ENCODE measurements at regions not wholly inside any gene's neighbourhood (a gene's known extent, or its start where the extent isn't known, plus 50 kb on each side); places are given as distances from the start of the nearest gene placed in this dataset.
"Not testable (repeated sequence)": the region's sequence is repeated elsewhere in the genome, so short reads cannot be mapped to it uniquely, and the experiment has no call there.

DNA sequence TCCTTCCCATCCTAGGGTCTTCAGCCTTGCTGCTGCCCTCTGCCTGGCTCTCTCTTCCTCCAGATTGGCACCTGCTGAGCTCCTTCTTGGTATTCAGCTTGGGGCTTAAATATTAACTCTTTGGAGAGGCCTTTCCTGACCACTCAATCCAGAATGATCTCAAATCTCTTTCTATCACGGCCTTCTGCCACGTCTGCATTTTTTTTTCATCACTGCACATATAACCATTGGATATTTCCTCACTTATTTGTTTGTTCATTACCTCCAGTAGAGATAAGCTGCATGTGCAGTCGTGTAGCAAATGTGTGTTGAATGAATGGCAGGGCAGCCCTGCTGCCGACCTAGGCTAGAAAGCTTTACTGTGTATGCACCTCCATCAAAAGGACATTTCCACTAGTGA lies 51.6 kb upstream of the MPP7 start:
- DNase-seq (ENCODE audit: extremely low read depth in 1 of 11, low read depth in 9 of 11, low spot score in 4 of 11) = no peak

GRCh38 chr10:28355376-28355775 lies 52.5 kb upstream of the MPP7 start:
- no peak for DNase-seq (ENCODE audit: extremely low read depth in 1 of 11, low read depth in 9 of 11, low spot score in 4 of 11)

DNA sequence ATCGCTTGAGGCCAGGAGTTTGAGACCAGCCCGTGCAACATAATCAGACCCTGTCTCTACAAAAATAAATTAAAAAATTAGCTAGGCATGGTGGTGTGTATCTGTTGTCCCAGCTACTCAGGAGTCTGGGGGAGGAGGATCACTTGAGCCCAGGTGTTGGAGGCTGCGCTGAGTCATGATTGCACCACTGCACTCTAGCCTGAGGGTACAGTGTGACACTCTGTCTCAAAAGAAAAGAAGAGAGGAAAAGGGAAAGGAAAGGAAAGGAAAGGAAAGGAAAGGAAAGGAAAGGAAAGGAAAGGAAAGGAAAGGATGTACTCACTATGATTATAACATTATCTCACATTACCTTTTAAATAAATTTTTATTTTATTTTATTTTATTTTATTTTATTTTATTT lies 56.5 kb upstream of the MPP7 start:
- no peak for DNase-seq (ENCODE audit: extremely low read depth in 1 of 11, low read depth in 9 of 11, low spot score in 4 of 11)

GRCh38 chr10:28360175-28360574 lies 57.3 kb upstream of the MPP7 start:
- DNase-seq (ENCODE audit: extremely low read depth in 1 of 11, low read depth in 9 of 11, low spot score in 4 of 11) = no peak

DNA sequence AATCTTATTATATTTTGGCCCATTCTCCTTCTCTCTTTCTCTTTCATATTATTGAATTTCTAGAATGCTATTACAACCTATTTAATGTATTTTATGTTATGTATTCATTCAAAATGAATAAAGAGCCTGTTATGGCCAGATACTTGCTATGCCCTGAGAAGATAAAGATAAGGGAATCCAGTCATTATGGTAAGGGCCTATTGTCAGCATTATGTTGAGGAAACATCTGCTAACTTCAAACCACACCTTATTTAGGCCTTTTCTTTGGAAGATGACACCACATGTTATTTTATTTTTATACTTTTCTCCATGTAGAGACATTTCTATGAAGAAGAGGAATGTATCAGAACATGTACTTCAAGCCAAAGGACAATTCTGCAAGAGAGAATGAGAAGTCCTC lies 60.5 kb upstream of the MPP7 start:
- DNase-seq (ENCODE audit: extremely low read depth in 1 of 11, low read depth in 9 of 11, low spot score in 4 of 11) = no peak

GRCh38 chr10:28365840-28366239 lies 63.0 kb upstream of the MPP7 start:
- peak in 1 of 11 donors; percentile 33 for DNase-seq (ENCODE audit: extremely low read depth in 1 of 11, low read depth in 9 of 11, low spot score in 4 of 11)

DNA sequence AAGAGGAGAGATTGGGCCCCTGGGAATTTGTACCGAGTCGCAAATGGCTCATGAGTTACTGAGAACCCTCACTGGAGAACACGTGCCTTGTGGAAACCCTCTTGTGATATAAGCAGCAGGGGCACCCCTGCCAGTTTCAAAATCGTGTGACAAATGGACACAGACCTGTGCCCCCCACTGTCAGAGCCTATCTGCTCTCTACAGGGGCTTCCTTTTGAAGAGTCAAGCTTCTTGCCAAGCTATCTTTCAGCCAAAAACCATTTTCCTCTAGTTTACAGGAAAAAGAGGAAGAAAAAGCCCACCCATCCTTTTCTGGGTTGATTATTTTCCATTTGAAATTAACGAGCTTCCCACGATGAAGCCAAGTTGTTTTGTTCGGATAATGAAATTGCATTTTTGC lies 64.1 kb upstream of the MPP7 start:
- DNase-seq (ENCODE audit: extremely low read depth in 1 of 11, low read depth in 9 of 11, low spot score in 4 of 11) = no peak

DNA sequence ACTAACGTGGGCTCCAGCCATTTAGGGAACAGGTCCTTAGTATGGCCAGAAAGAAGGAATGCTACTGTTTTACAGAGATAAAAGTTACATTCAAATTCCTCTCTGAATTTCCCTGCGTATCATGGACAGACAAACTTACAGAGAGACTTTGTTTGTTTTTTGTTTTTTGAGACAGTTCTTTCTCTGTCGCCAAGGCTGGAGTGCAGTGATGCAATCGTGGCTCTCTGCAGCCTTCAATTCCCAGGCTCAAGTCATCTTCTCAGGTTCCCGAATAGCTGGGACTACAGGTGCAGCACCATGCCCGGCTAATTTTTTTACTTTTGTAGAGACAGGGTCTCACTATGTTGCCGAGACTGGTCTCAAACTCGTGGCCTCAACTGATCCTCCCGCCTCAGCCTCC lies 64.5 kb upstream of the MPP7 start:
- no peak for DNase-seq (ENCODE audit: extremely low read depth in 1 of 11, low read depth in 9 of 11, low spot score in 4 of 11)

- no peak for DNase-seq (ENCODE audit: extremely low read depth in 1 of 11, low read depth in 9 of 11, low spot score in 4 of 11)
Measured at GRCh38 chr10:28367929-28368484, 65.1 kb upstream of the MPP7 start.

DNA sequence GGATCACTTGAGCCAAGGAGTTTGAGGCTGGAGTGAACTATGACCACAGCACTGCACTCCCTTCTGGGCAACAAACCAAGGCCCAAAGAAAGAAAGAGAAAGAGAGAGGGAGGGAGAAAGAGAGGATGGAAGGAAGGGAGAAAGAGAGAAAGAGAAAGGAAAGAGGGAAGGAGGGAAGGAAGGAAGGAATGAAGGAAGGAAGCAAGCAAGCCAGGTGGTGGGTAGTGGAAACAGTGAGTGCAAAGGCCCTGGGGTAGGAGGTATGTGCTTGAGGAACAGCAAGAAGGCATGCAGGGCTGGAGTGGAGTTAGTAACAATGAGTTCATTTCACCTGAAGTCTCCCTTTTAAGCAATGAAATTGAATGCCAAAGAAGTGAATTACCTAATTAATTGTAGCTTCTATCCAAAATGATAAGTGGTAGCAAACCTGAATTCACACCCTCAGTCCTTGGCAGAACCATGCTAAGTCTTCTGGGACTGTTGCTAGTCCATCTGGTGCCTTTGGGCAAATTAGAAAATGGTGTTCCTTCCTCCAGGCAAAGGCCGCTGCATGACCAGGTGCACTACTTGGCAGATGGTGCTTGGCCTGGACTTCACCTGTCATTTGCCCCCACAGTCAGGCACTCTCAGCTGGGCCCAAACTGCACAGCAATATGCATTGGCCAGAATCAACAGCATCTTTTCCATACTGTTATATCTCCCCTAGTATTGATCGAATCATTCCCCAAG lies 67.4 kb upstream of the MPP7 start:
- no peak for DNase-seq (ENCODE audit: extremely low read depth in 1 of 11, low read depth in 9 of 11, low spot score in 4 of 11)

GRCh38 chr10:28371638-28372037 lies 68.8 kb upstream of the MPP7 start:
- not testable (repeated sequence) for DNase-seq (ENCODE audit: extremely low read depth in 1 of 11, low read depth in 9 of 11, low spot score in 4 of 11)

GRCh38 chr10:28374036-28374435 lies 71.2 kb upstream of the MPP7 start:
- no peak for DNase-seq (ENCODE audit: extremely low read depth in 1 of 11, low read depth in 9 of 11, low spot score in 4 of 11)

DNA sequence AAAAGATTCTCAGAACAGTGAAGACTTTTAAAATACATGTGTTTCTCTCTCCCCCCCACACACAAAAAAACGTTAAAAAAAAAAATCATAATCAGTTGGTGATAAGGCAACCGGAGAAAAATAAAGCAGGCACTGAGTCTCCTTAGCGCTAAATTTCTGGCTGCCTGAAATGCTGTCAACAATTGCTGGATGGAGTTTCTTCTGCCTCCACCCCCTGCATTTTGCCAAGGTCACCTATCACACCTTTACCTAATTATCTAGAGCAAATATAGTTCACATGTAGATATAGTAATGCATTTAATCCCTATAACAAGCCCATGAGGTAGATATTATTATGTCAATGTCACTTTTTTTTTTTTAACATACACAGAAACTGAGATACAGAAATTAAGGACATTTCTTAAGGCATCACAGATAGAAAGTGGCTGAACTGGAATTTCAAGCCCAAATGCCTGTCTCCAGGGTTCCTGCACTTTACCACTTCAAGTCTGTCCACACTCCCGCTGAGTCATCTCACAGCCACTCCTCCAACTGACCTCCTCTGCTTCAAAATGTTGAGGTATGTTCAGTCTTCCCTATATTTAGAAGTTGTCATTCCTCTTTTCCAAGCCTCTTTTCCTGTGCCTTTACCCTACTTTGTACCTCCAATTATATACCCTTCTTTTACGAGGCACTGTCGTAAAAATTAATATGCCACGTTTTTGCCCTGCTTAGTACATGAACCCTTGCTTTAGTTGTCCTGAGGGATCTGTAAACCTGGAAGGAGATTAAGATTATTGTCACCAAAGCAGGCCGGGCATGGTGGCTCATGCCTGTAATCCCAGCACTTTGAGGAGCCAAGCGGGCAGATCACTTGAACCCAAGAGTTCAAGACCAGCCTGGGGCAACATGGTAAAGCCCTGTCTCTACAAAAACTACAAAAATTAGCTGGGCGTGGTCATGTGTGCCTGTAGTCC lies 72.8 kb upstream of the MPP7 start:
- no peak for DNase-seq (ENCODE audit: extremely low read depth in 1 of 11, low read depth in 9 of 11, low spot score in 4 of 11)

DNA sequence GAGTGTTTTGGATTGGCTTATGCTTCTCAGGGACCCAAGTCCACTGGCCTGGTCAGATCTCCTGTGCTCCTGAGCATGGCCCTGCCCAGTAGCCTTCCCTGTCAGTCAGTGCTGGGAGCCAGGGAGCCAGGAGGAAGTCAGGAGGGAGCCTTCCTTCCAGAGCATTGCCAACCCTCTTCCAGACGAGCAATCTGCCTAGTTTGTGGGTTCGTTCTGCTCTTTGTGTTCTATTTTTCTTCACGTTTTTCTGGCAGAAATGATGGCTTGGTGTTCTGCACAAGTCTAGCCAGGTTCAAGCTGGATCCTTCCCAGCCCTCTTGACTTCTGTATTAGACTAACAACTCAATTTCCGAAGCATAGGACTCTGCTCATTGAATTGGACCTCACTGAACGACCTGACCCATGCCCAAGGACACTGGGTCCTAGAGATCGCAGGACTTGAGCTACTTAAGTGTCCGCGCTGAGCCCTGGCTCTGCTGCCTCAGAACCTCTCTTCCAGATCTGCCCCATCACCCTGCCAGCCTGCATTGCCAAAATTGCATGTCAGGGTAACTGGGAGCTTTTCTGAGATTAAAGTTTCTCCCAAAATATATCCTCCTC lies 76.2 kb upstream of the MPP7 start:
- no peak for DNase-seq (ENCODE audit: extremely low read depth in 1 of 11, low read depth in 9 of 11, low spot score in 4 of 11)

- DNase-seq (ENCODE audit: extremely low read depth in 1 of 11, low read depth in 9 of 11, low spot score in 4 of 11) = no peak
Measured at GRCh38 chr10:28381466-28381865, 78.6 kb upstream of the MPP7 start.

DNA sequence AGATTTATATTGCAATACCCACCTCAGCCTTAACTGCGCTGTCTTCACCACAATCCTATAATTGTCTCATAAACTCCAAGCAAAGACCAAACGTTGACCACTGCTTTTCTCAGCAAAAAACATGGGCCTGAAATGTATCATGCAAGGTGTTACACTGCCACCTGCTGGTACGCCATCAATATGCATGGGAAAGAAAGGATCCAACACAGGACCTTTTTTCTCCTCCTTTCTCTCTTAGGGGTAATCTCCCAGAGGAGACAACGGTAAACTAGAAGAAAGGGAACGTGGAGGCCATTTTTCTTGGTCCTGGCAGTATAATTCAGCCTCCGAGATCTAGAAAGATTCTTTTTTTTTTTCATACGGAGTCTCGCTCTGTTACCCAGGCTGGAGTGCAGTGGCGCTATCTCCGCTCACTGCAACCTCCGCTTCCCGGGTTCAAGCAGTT lies 79.1 kb upstream of the MPP7 start:
- peak; percentile 68 to 90 (median 80) for DNase-seq (ENCODE audit: extremely low read depth in 1 of 11, low read depth in 9 of 11, low spot score in 4 of 11)

GRCh38 chr10:28382525-28383269 lies 79.8 kb upstream of the MPP7 start:
- no peak for DNase-seq (ENCODE audit: extremely low read depth in 1 of 11, low read depth in 9 of 11, low spot score in 4 of 11)

DNA sequence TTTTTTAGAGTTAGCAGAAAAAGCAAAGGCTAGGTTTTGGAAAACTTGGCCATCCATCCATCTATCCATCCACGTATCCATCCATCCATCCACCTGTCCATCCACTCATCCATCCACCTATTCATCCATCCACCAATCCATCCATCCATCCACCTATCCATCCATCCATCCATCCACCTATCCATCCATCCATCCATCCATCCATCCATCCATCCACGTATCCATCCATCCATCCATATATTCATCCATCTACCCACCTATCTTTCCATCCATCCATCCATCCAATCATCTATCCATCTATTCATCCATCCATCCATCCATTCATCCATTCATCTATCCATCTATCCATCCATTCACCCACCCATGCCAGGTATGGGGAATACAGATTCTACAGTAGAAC lies 81.7 kb upstream of the MPP7 start:
- DNase-seq (ENCODE audit: extremely low read depth in 1 of 11, low read depth in 9 of 11, low spot score in 4 of 11) = no peak
